Neural cell (in vitro differentiated cells): ENCODE measurements at regions not wholly inside any gene's neighbourhood (a gene's known extent, or its start where the extent isn't known, plus 50 kb on each side); places are given as distances from the start of the nearest gene placed in this dataset.

Experiments used
- H2AFZ ChIP-seq: fragments of 200-600, 300-800 bp; sonication (generic), shearing (Covaris generic); 2 replicates; pipeline ENCODE4 v1.6.0; 2014; ENCODE audit warnings: low read depth, mild to moderate bottlenecking, antibody characterized with exemption, low read length, moderate library complexity
- H3F3A ChIP-seq: fragments of 200-600 bp; shearing (Covaris generic); 2 replicates; pipeline ENCODE4 v1.6.1; 2016; ENCODE audit warnings: mild to moderate bottlenecking, moderate library complexity, mixed read lengths, antibody characterized with exemption, low read length; ENCODE audit not compliant: insufficient read depth, poor library complexity, severe bottlenecking
- H3K27ac ChIP-seq: fragments of 200-600, 300-800 bp; sonication (generic), shearing (Covaris generic); 2 replicates; pipeline ENCODE4 v1.5.1; 2014; ENCODE audit warnings: mild to moderate bottlenecking, low read length, moderate library complexity
- H3K27me3 ChIP-seq: fragments of 300-800, 200-600 bp; sonication (generic), shearing (Covaris generic); 2 replicates; pipeline ENCODE4 v1.6.0; 2014; ENCODE audit warnings: mild to moderate bottlenecking, low read depth, low read length, moderate library complexity; ENCODE audit not compliant: insufficient read depth
- H3K36me3 ChIP-seq: fragments of 300-800, 200-600 bp; sonication (generic), shearing (Covaris generic); 2 replicates; pipeline ENCODE4 v1.5.1; 2014; ENCODE audit warnings: mild to moderate bottlenecking, antibody characterized with exemption, low read length, moderate library complexity; ENCODE audit not compliant: insufficient read depth
- H3K4me2 ChIP-seq: fragments of 300-800, 200-600 bp; sonication (generic), shearing (Covaris generic); 2 replicates; pipeline ENCODE4 v1.6.0; 2014; ENCODE audit warnings: mild to moderate bottlenecking, low read length
- H3K4me3 ChIP-seq: fragments of 300-800, 200-600 bp; sonication (generic), shearing (Covaris generic); 2 replicates; pipeline ENCODE4 v1.5.1; 2014; ENCODE audit warnings: mild to moderate bottlenecking, low read length, moderate library complexity
- H3K79me2 ChIP-seq: fragments of 200-600 bp; shearing (Covaris generic); replicated peaks from 2 replicates; pipeline ENCODE4 v1.6.0; 2014; ENCODE audit warnings: mild to moderate bottlenecking, low read length, moderate library complexity; ENCODE audit not compliant: insufficient read depth
- H3K9ac ChIP-seq: fragments of 300-800, 200-600 bp; sonication (generic), shearing (Covaris generic); 2 replicates; pipeline ENCODE4 v1.6.1; 2016; ENCODE audit warnings: mild to moderate bottlenecking, low read length, mixed read lengths
- H3K9me2 ChIP-seq: fragments of 200-600 bp; shearing (Covaris generic); 2 replicates; pipeline ENCODE4 v1.6.1; 2016; ENCODE audit warnings: mild to moderate bottlenecking, low read length, mixed read lengths; ENCODE audit not compliant: insufficient read depth
- H3K9me3 ChIP-seq: fragments of 200-600, 300-800 bp; sonication (generic), shearing (Covaris generic); 2 replicates; pipeline ENCODE4 v1.6.1; 2016; ENCODE audit warnings: mild to moderate bottlenecking, mixed run types, low read length, moderate library complexity, mixed read lengths
- H4K20me1 ChIP-seq: fragments of 200-600 bp; shearing (Covaris generic); 2 replicates; pipeline ENCODE4 v1.6.1; 2016; ENCODE audit warnings: mild to moderate bottlenecking, mixed run types; ENCODE audit not compliant: insufficient read depth
- EP300 ChIP-seq: fragments of 450-650 bp; conservative IDR thresholded peaks from 2 replicates; pipeline ENCODE4 v1.6.1; 2014; ENCODE audit warnings: antibody characterized with exemption, mild to moderate bottlenecking, moderate library complexity; ENCODE audit not compliant: poor library complexity, severe bottlenecking
- EZH2 ChIP-seq: fragments of 200-600, 300-800 bp; shearing (Covaris generic), sonication (generic); IDR thresholded peaks from 2 replicates; pipeline ENCODE4 v1.6.1; 2014; ENCODE audit warnings: antibody characterized with exemption, low read length, borderline replicate concordance, mild to moderate bottlenecking; ENCODE audit not compliant: insufficient read depth, poor library complexity, severe bottlenecking
- MXI1 ChIP-seq: fragments of 450-650 bp; conservative IDR thresholded peaks from 2 replicates; pipeline ENCODE4 v1.6.1; 2014; ENCODE audit warnings: antibody characterized with exemption, mild to moderate bottlenecking; ENCODE audit not compliant: poor library complexity, severe bottlenecking
- POLR2AphosphoS5 ChIP-seq: IDR thresholded peaks from 2 replicates; pipeline ENCODE4 v1.6.1; 2012
- RAD21 ChIP-seq: fragments of 450-650 bp; conservative IDR thresholded peaks from 2 replicates; pipeline ENCODE4 v1.6.1; 2014; ENCODE audit warnings: antibody characterized with exemption, mild to moderate bottlenecking, moderate library complexity
- REST ChIP-seq: IDR thresholded peaks from 2 replicates; pipeline ENCODE4 v1.6.1; 2012; ENCODE audit warnings: borderline replicate concordance
- SMC3 ChIP-seq: fragments of 450-650 bp; conservative IDR thresholded peaks from 2 replicates; pipeline ENCODE4 v1.6.1; 2014; ENCODE audit warnings: antibody characterized with exemption, mild to moderate bottlenecking, moderate library complexity; ENCODE audit not compliant: poor library complexity
- TAF1 ChIP-seq: IDR thresholded peaks from 2 replicates; pipeline ENCODE4 v1.6.1; 2012; ENCODE audit warnings: low read depth
- TF ChIP-seq, protein P1 (sequence below): fragments of 450-650 bp; IDR thresholded peaks from 2 replicates; pipeline ENCODE4 v1.5.1; 2014; ENCODE audit warnings: antibody characterized with exemption, mild to moderate bottlenecking, moderate library complexity; ENCODE audit not compliant: poor library complexity, severe bottlenecking

DNA sequence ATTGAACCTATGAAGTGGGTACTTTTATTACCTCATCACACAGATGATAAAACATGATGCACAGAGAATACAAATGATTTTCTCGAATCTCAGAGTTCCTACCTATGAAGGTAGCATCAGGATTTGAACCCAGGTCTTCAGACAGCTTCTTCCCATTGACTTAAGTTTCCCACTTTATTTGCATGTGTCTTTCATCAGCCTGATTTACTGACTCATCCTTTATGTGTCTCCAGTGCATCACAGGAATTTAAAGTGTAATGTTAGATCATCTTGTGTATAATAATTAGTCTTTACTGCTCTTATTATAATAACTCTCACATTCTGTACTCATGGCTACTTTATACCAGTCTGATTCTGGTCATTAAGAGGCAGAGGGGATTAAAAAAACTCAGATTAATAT lies 449.4 kb upstream of the SUCLG2 start:
- no peaks in the 10 kb centered on the region for H4K20me1 ChIP-seq
- no peak for TF ChIP-seq SMC3
- TF ChIP-seq REST: no peak
- no peak for TF ChIP-seq POLR2AphosphoS5
- TF ChIP-seq MXI1: no peak
- no peak for TF ChIP-seq TAF1
- no peak for TF ChIP-seq EZH2
- TF ChIP-seq EP300: no peak
- TF ChIP-seq RAD21: no peak
- TF ChIP-seq, protein P1, sequence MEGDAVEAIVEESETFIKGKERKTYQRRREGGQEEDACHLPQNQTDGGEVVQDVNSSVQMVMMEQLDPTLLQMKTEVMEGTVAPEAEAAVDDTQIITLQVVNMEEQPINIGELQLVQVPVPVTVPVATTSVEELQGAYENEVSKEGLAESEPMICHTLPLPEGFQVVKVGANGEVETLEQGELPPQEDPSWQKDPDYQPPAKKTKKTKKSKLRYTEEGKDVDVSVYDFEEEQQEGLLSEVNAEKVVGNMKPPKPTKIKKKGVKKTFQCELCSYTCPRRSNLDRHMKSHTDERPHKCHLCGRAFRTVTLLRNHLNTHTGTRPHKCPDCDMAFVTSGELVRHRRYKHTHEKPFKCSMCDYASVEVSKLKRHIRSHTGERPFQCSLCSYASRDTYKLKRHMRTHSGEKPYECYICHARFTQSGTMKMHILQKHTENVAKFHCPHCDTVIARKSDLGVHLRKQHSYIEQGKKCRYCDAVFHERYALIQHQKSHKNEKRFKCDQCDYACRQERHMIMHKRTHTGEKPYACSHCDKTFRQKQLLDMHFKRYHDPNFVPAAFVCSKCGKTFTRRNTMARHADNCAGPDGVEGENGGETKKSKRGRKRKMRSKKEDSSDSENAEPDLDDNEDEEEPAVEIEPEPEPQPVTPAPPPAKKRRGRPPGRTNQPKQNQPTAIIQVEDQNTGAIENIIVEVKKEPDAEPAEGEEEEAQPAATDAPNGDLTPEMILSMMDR: no peak
- no peaks in the 10 kb centered on the region for H3K79me2 ChIP-seq
- no peaks in the 10 kb centered on the region for H3F3A ChIP-seq
- H3K27me3 ChIP-seq: no peaks in the 10 kb centered on the region
- no peaks in the 10 kb centered on the region for H3K9me2 ChIP-seq
- no peak overlapping the region for H3K9ac ChIP-seq
- no peaks in the 10 kb centered on the region for H3K9me3 ChIP-seq
- no peak overlapping the region for H2AFZ ChIP-seq
- no peak overlapping the region for H3K4me2 ChIP-seq
- H3K4me3 ChIP-seq: no peak overlapping the region
- no peak overlapping the region for H3K27ac ChIP-seq
- no peaks in the 10 kb centered on the region for H3K36me3 ChIP-seq

- H3K36me3 ChIP-seq: no peaks in the 10 kb centered on the region
- no peaks in the 10 kb centered on the region for H4K20me1 ChIP-seq
- no peaks in the 10 kb centered on the region for H3K27me3 ChIP-seq
- no peaks in the 10 kb centered on the region for H3K9me2 ChIP-seq
- H3F3A ChIP-seq: no peaks in the 10 kb centered on the region
- TF ChIP-seq MXI1 (no peak), REST (no peak), TAF1 (no peak), SMC3 (no peak)
- no peak overlapping the region for H2AFZ ChIP-seq
- H3K9me3 ChIP-seq: no peaks in the 10 kb centered on the region
- no peak overlapping the region for H3K4me2 ChIP-seq
- no peak overlapping the region for H3K4me3 ChIP-seq
- H3K9ac ChIP-seq: no peak overlapping the region
- H3K79me2 ChIP-seq: no peaks in the 10 kb centered on the region
- H3K27ac ChIP-seq: no peak overlapping the region
Observed at GRCh38 chr3:68090571-68090970, 436.2 kb upstream of the SUCLG2 start.
